CD4-positive, CD25-positive, alpha-beta regulatory T cell (primary cell): ENCODE measurements at regions not wholly inside any gene's neighbourhood (a gene's known extent, or its start where the extent isn't known, plus 50 kb on each side); places are given as distances from the start of the nearest gene placed in this dataset.
"Not testable (repeated sequence)": the region's sequence is repeated elsewhere in the genome, so short reads cannot be mapped to it uniquely, and the experiment has no call there.

Experiments used
- ATAC-seq, 2 donors: fragments of 150-1000 bp; cut with Tn5 transposase; one replicate each; pipeline ENCODE4 v1.10.0; 2021; ENCODE audit warnings: low read depth in 2 of 2, moderate number of reproducible peaks in 2 of 2, moderate library complexity in 1 of 2
- DNase-seq, 3 donors: peaks; one replicate each; pipeline versions ENCODE4 v3.0.0 to v3.0.0-alpha.2; 2012 to 2022; ENCODE audit warnings: mixed read lengths in 1 of 3
- H3K27ac ChIP-seq: one replicate; pipeline ENCODE4 v1.7.0; 2013; ENCODE audit warnings: mild to moderate bottlenecking, low read length; ENCODE audit not compliant: insufficient read depth, poor library complexity, severe bottlenecking
- H3K27me3 ChIP-seq: one replicate; pipeline ENCODE4 v1.7.0; 2013; ENCODE audit warnings: low read length; ENCODE audit not compliant: control insufficient read depth, insufficient read depth
- H3K36me3 ChIP-seq: one replicate; pipeline ENCODE4 v1.7.0; 2013; ENCODE audit warnings: mild to moderate bottlenecking, low read length, moderate library complexity; ENCODE audit not compliant: control insufficient read depth, insufficient read depth
- H3K4me1 ChIP-seq: 2 replicates; pipeline ENCODE4 v1.7.0; 2013; ENCODE audit warnings: mild to moderate bottlenecking, low read length; ENCODE audit not compliant: insufficient read depth, control insufficient read depth, poor library complexity, severe bottlenecking
- H3K4me3 ChIP-seq: one replicate; pipeline ENCODE4 v1.7.0; 2013; ENCODE audit warnings: low read depth, mild to moderate bottlenecking, low read length, moderate library complexity
- H3K9me3 ChIP-seq, 2 experiments: 1 replicate in 1 of 2; 2 replicates in 1 of 2; pipeline ENCODE4 v1.7.0; 2013; ENCODE audit warnings: low read length in 2 of 2, mild to moderate bottlenecking in 1 of 2, moderate library complexity in 1 of 2; ENCODE audit not compliant: control insufficient read depth in 2 of 2
- H3K27ac Mint-ChIP-seq, 3 donors: one replicate each; pipeline ENCODE4 v1.8.0; 2020 to 2022; ENCODE audit warnings: mild to moderate bottlenecking in 3 of 3, mixed read lengths in 3 of 3, moderate library complexity in 2 of 3
- H3K27me3 Mint-ChIP-seq: one replicate; pipeline ENCODE4 v1.8.0; 2022; ENCODE audit warnings: mild to moderate bottlenecking, mixed read lengths
- H3K36me3 Mint-ChIP-seq: one replicate; pipeline ENCODE4 v1.8.0; 2020; ENCODE audit warnings: mixed read lengths
- H3K4me1 Mint-ChIP-seq, 4 donors: one replicate each; pipeline ENCODE4 v1.8.0; 2020 to 2022; ENCODE audit warnings: mixed read lengths in 4 of 4, mild to moderate bottlenecking in 1 of 4
- H3K4me3 Mint-ChIP-seq, 4 donors: one replicate each; pipeline ENCODE4 v1.8.0; 2020 to 2022; ENCODE audit warnings: mild to moderate bottlenecking in 4 of 4, mixed read lengths in 4 of 4, moderate library complexity in 3 of 4
- H3K9me3 Mint-ChIP-seq, 7 donors: one replicate each; pipeline ENCODE4 v1.8.0; 2020 to 2022; ENCODE audit warnings: mixed read lengths in 7 of 7, mild to moderate bottlenecking in 3 of 7, moderate library complexity in 2 of 7

- Mint-ChIP-seq H3K9me3 (peaks cover 0 to 15% (median 4%) of the 10 kb centered on the region in 7 donors), H3K27me3 (no peaks in the 10 kb centered on the region), H3K4me1 (no peaks in the 10 kb centered on the region), H3K36me3 (no peaks in the 10 kb centered on the region), H3K4me3 (no peak overlapping the region), H3K27ac (no peak overlapping the region)
- Histone ChIP-seq H3K4me3 (no peak overlapping the region), H3K27ac (no peak overlapping the region), H3K4me1 (no peaks in the 10 kb centered on the region), H3K27me3 (no peaks in the 10 kb centered on the region), H3K36me3 (no peaks in the 10 kb centered on the region), H3K9me3 (no peaks in the 10 kb centered on the region)
- DNase-seq, result no peak
- no peak for ATAC-seq
Measured at GRCh38 chr7:69374044-69374425, 224.2 kb upstream of the AUTS2 start.

- no peak for ATAC-seq
- no peak for DNase-seq
- no peaks in the 10 kb centered on the region for H3K9me3 ChIP-seq
- Mint-ChIP-seq H3K9me3 (peaks cover 0 to 19% (median 7%) of the 10 kb centered on the region in 7 donors), H3K4me3 (no peak overlapping the region), H3K36me3 (no peaks in the 10 kb centered on the region), H3K27ac (no peak overlapping the region), H3K4me1 (no peaks in the 10 kb centered on the region), H3K27me3 (no peaks in the 10 kb centered on the region)
- no peaks in the 10 kb centered on the region for H3K27me3 ChIP-seq
- H3K4me1 ChIP-seq, result no peaks in the 10 kb centered on the region
- no peak overlapping the region for H3K27ac ChIP-seq
- H3K36me3 ChIP-seq, result no peaks in the 10 kb centered on the region
- H3K4me3 ChIP-seq, result no peak overlapping the region
Measured at GRCh38 chr7:69377191-69377590, 221.1 kb upstream of the AUTS2 start.

- Mint-ChIP-seq H3K9me3 (peaks cover 0 to 16% (median 4%) of the 10 kb centered on the region in 7 donors), H3K27ac (no peak overlapping the region), H3K36me3 (no peaks in the 10 kb centered on the region)
Measured at GRCh38 chr7:69388452-69389137, 209.7 kb upstream of the AUTS2 start.

GRCh38 chr7:69389216-69389615 is 209.1 kb upstream of the AUTS2 start:
- Mint-ChIP-seq H3K4me1 (no peaks in the 10 kb centered on the region), H3K27ac (no peak overlapping the region), H3K36me3 (no peaks in the 10 kb centered on the region), H3K27me3 (no peaks in the 10 kb centered on the region), H3K4me3 (no peak overlapping the region), H3K9me3 (peaks cover 0 to 16% (median 4%) of the 10 kb centered on the region in 7 donors)
- H3K36me3 ChIP-seq, result no peaks in the 10 kb centered on the region
- no peaks in the 10 kb centered on the region for H3K27me3 ChIP-seq
- ATAC-seq (no peak), DNase-seq (no peak)
- peaks cover 0 to 2% of the 10 kb centered on the region in 2 experiments for H3K9me3 ChIP-seq
- H3K27ac ChIP-seq, result no peak overlapping the region
- no peaks in the 10 kb centered on the region for H3K4me1 ChIP-seq
- no peak overlapping the region for H3K4me3 ChIP-seq

More at GRCh38 chr7:69388452-69389137, 209.7 kb upstream of the AUTS2 start:
- Histone ChIP-seq H3K4me3 (no peak overlapping the region), H3K27me3 (no peaks in the 10 kb centered on the region), H3K27ac (no peak overlapping the region), H3K4me1 (no peaks in the 10 kb centered on the region), H3K36me3 (no peaks in the 10 kb centered on the region), H3K9me3 (peaks cover 0 to 2% of the 10 kb centered on the region in 2 experiments)
- H3K27me3 Mint-ChIP-seq, result no peaks in the 10 kb centered on the region
- DNase-seq, result no peak
- H3K4me1 Mint-ChIP-seq, result no peaks in the 10 kb centered on the region
- no peak for ATAC-seq
- no peak overlapping the region for H3K4me3 Mint-ChIP-seq

- H3K9me3 ChIP-seq, H3K9me3 Mint-ChIP-seq, H3K27me3 ChIP-seq, H3K27ac ChIP-seq, H3K4me3 Mint-ChIP-seq, H3K27me3 Mint-ChIP-seq, H3K4me1 Mint-ChIP-seq, ATAC-seq, H3K36me3 ChIP-seq, H3K4me1 ChIP-seq, H3K36me3 Mint-ChIP-seq, DNase-seq, H3K27ac Mint-ChIP-seq, H3K4me3 ChIP-seq: not testable (repeated sequence)
Measured at GRCh38 chr7:69393912-69394311, 204.4 kb upstream of the AUTS2 start.

- Histone ChIP-seq H3K4me3 (no peak overlapping the region), H3K27ac (no peak overlapping the region), H3K36me3 (no peaks in the 10 kb centered on the region), H3K4me1 (no peaks in the 10 kb centered on the region), H3K27me3 (no peaks in the 10 kb centered on the region), H3K9me3 (peaks cover 0 to 2% of the 10 kb centered on the region in 2 experiments)
- Mint-ChIP-seq H3K27ac (no peak overlapping the region), H3K27me3 (no peaks in the 10 kb centered on the region), H3K36me3 (no peaks in the 10 kb centered on the region), H3K4me1 (no peaks in the 10 kb centered on the region), H3K9me3 (peaks cover 0 to 9% (median 2%) of the 10 kb centered on the region in 7 donors), H3K4me3 (no peak overlapping the region)
- ATAC-seq (no peak), DNase-seq (no peak)
Measured at GRCh38 chr7:69395061-69395714, 203.1 kb upstream of the AUTS2 start.

- Mint-ChIP-seq H3K4me1 (no peaks in the 10 kb centered on the region), H3K4me3 (no peak overlapping the region)
- DNase-seq, result no peak
Measured at GRCh38 chr7:69398986-69399385, 199.3 kb upstream of the AUTS2 start.

GRCh38 chr7:69399401-69399800 is 198.9 kb upstream of the AUTS2 start:
- Mint-ChIP-seq H3K9me3 (peaks cover 0 to 7% (median 3%) of the 10 kb centered on the region in 7 donors), H3K4me3 (no peak overlapping the region), H3K4me1 (no peaks in the 10 kb centered on the region), H3K27me3 (no peaks in the 10 kb centered on the region), H3K27ac (no peak overlapping the region), H3K36me3 (no peaks in the 10 kb centered on the region)
- Histone ChIP-seq H3K4me1 (no peaks in the 10 kb centered on the region), H3K27me3 (no peaks in the 10 kb centered on the region), H3K27ac (no peak overlapping the region), H3K9me3 (no peaks in the 10 kb centered on the region), H3K36me3 (no peaks in the 10 kb centered on the region), H3K4me3 (no peak overlapping the region)
- ATAC-seq (no peak), DNase-seq (no peak)

More at GRCh38 chr7:69398986-69399385, 199.3 kb upstream of the AUTS2 start:
- H3K36me3 ChIP-seq, result no peaks in the 10 kb centered on the region
- H3K27me3 Mint-ChIP-seq, result no peaks in the 10 kb centered on the region
- H3K36me3 Mint-ChIP-seq, result no peaks in the 10 kb centered on the region
- peaks cover 0 to 7% (median 3%) of the 10 kb centered on the region in 7 donors for H3K9me3 Mint-ChIP-seq
- no peak for ATAC-seq
- no peak overlapping the region for H3K27ac Mint-ChIP-seq
- H3K27ac ChIP-seq, result no peak overlapping the region
- no peak overlapping the region for H3K4me3 ChIP-seq
- no peaks in the 10 kb centered on the region for H3K9me3 ChIP-seq
- no peaks in the 10 kb centered on the region for H3K27me3 ChIP-seq
- H3K4me1 ChIP-seq, result no peaks in the 10 kb centered on the region
